Liver (tissue), 8 donors: ENCODE measurements at regions not wholly inside any gene's neighbourhood (a gene's known extent, or its start where the extent isn't known, plus 50 kb on each side); places are given as distances from the start of the nearest gene placed in this dataset.

Source experiments
- DNase-seq: peaks from one replicate; pipeline ENCODE4 v3.0.0-alpha.2; 2017; ENCODE audit warnings: low spot score
- H3K27ac ChIP-seq, 2 donors: one replicate each; pipeline ENCODE4 v1.7.0; 2013; ENCODE audit warnings: inconsistent platforms in 2 of 2, low read length in 2 of 2, control low read depth in 1 of 2, low read depth in 1 of 2, mild to moderate bottlenecking in 1 of 2
- H3K27me3 ChIP-seq, 4 donors: one replicate each; pipeline versions ENCODE4 v1.6.1 to v1.7.0; 2013; ENCODE audit warnings: low read length in 3 of 4, inconsistent platforms in 1 of 4, mild to moderate bottlenecking in 1 of 4, moderate library complexity in 1 of 4; ENCODE audit not compliant: control insufficient read depth in 4 of 4, insufficient read depth in 4 of 4
- H3K36me3 ChIP-seq, 4 donors: one replicate each; pipeline versions ENCODE4 v1.6.1 to v1.7.0; 2013; ENCODE audit warnings: low read length in 3 of 4, mild to moderate bottlenecking in 3 of 4, low read depth in 1 of 4, moderate library complexity in 1 of 4; ENCODE audit not compliant: control insufficient read depth in 4 of 4, insufficient read depth in 3 of 4
- H3K4me1 ChIP-seq, 4 donors: one replicate each; pipeline versions ENCODE4 v1.6.1 to v1.7.0; 2013; ENCODE audit warnings: low read length in 3 of 4, mild to moderate bottlenecking in 3 of 4, moderate library complexity in 1 of 4; ENCODE audit not compliant: control insufficient read depth in 4 of 4, insufficient read depth in 4 of 4
- H3K4me3 ChIP-seq, 3 donors: one replicate each; pipeline versions ENCODE4 v1.6.1 to v1.7.0; 2013; ENCODE audit warnings: low read length in 3 of 3, control low read depth in 1 of 3, low read depth in 1 of 3, mild to moderate bottlenecking in 1 of 3
- H3K9ac ChIP-seq, 2 donors: one replicate each; pipeline ENCODE4 v1.7.0; 2013; ENCODE audit warnings: low read length in 2 of 2, mild to moderate bottlenecking in 2 of 2, moderate library complexity in 2 of 2, control low read depth in 1 of 2, low read depth in 1 of 2
- H3K9me3 ChIP-seq, 4 donors: one replicate each; pipeline versions ENCODE4 v1.6.1 to v1.7.0; 2013; ENCODE audit warnings: low read length in 3 of 4; ENCODE audit not compliant: control insufficient read depth in 4 of 4
- ATF3 ChIP-seq: IDR thresholded peaks from 2 replicates; pipeline ENCODE4 v1.6.1; 2016; ENCODE audit warnings: antibody characterized with exemption
- CTCF ChIP-seq: fragments of 150-350 bp; IDR thresholded peaks from 2 replicates; pipeline ENCODE4 v1.5.1; 2017; ENCODE audit warnings: improper control_type of control experiment, low read depth, low read length; ENCODE audit not compliant: missing input control
- EGR1 ChIP-seq, 2 donors: IDR thresholded peaks; 2 replicates each; pipeline ENCODE4 v1.6.1; 2016 to 2018; ENCODE audit warnings: antibody characterized with exemption in 2 of 2, low read depth in 2 of 2
- FOXA1 ChIP-seq: IDR thresholded peaks from 2 replicates; pipeline ENCODE4 v1.6.1; 2016; ENCODE audit warnings: antibody characterized with exemption
- FOXA2 ChIP-seq: IDR thresholded peaks from 2 replicates; pipeline ENCODE4 v1.6.1; 2016; ENCODE audit warnings: antibody characterized with exemption
- GABPA ChIP-seq, 2 donors: IDR thresholded peaks in 1 of 2; conservative IDR thresholded peaks in 1 of 2; 2 replicates each; pipeline ENCODE4 v1.6.1; 2016; ENCODE audit warnings: antibody characterized with exemption in 2 of 2, mild to moderate bottlenecking in 1 of 2, moderate library complexity in 1 of 2
- HNF4A ChIP-seq, 2 donors: conservative IDR thresholded peaks; 2 replicates each; pipeline ENCODE4 v1.6.1; 2016; ENCODE audit warnings: antibody characterized with exemption in 2 of 2, mild to moderate bottlenecking in 2 of 2
- HNF4G ChIP-seq: IDR thresholded peaks from 2 replicates; pipeline ENCODE4 v1.6.1; 2016; ENCODE audit warnings: antibody characterized with exemption
- JUND ChIP-seq, 2 donors: IDR thresholded peaks; 2 replicates each; pipeline ENCODE4 v1.6.1; 2016; ENCODE audit warnings: antibody characterized with exemption in 2 of 2
- MAX ChIP-seq: IDR thresholded peaks from 2 replicates; pipeline ENCODE4 v1.6.1; 2016; ENCODE audit warnings: antibody characterized with exemption
- NR2F2 ChIP-seq: IDR thresholded peaks from 2 replicates; pipeline ENCODE4 v1.6.1; 2016; ENCODE audit warnings: antibody characterized with exemption
- RAD21 ChIP-seq, 2 donors: IDR thresholded peaks; 2 replicates each; pipeline ENCODE4 v1.6.1; 2016; ENCODE audit warnings: antibody characterized with exemption in 2 of 2, mild to moderate bottlenecking in 2 of 2
- REST ChIP-seq: IDR thresholded peaks from 2 replicates; pipeline ENCODE4 v1.6.1; 2016; ENCODE audit warnings: antibody characterized with exemption, mild to moderate bottlenecking
- RXRA ChIP-seq, 2 donors: IDR thresholded peaks; 2 replicates each; pipeline ENCODE4 v1.6.1; 2017 to 2018; ENCODE audit warnings: antibody characterized with exemption in 2 of 2, mild to moderate bottlenecking in 1 of 2
- SP1 ChIP-seq: IDR thresholded peaks from 2 replicates; pipeline ENCODE4 v1.6.1; 2018; ENCODE audit warnings: antibody characterized with exemption, mild to moderate bottlenecking
- TAF1 ChIP-seq: conservative IDR thresholded peaks from 2 replicates; pipeline ENCODE4 v1.6.1; 2016; ENCODE audit warnings: antibody characterized with exemption, mild to moderate bottlenecking
- YY1 ChIP-seq: IDR thresholded peaks from 2 replicates; pipeline ENCODE4 v1.6.1; 2016; ENCODE audit warnings: antibody characterized with exemption, mild to moderate bottlenecking
- ZBTB33 ChIP-seq: IDR thresholded peaks from 2 replicates; pipeline ENCODE4 v1.6.1; 2016; ENCODE audit warnings: antibody characterized with exemption
- WGBS: extraction: QIAGEN DNeasy Blood & Tissue Kit; methylation state at CpG from one replicate; pipeline ENCODE4 v1.1.7; 2013; 5-methylcytosine and 5-hydroxymethylcytosine counted together
- donor health status: healthy.
- donor health status: healthy.
- donor health status: healthy.
- donor health status: healthy.
- donor health status: healthy.

GRCh38 chr5:158289967-158290366, 431.0 kb upstream of the CLINT1 start:
- no peak overlapping the region for H3K27ac ChIP-seq
- TF ChIP-seq REST (no peak), ZBTB33 (no peak), FOXA2 (no peak), HNF4A (conservative IDR thresholded peaks at IDR 0.05) (no peak), RXRA (IDR thresholded peaks at IDR 0.05) (no peak), YY1 (no peak), EGR1 (IDR thresholded peaks at IDR 0.05; ENCODE audit: low read depth in 2 of 2) (no peak), MAX (no peak), CTCF (no peak), SP1 (no peak), FOXA1 (no peak), GABPA (IDR thresholded peaks at IDR 0.05 in 1 of 2, conservative IDR thresholded peaks at IDR 0.05 in 1 of 2) (no peak), NR2F2 (no peak), ATF3 (no peak), JUND (IDR thresholded peaks at IDR 0.05) (no peak), RAD21 (IDR thresholded peaks at IDR 0.05) (no peak), TAF1 (no peak), HNF4G (no peak)
- no peak overlapping the region for H3K9ac ChIP-seq
- H3K4me1 ChIP-seq: no peaks in the 10 kb centered on the region
- peaks cover 0 to 7% (median 1%) of the 10 kb centered on the region in 4 donors for H3K9me3 ChIP-seq
- 91% methylated on average over 1 of the region's 1 CpG for WGBS
- no peak overlapping the region for H3K4me3 ChIP-seq
- H3K36me3 ChIP-seq: no peaks in the 10 kb centered on the region
- DNase-seq: no peak
- H3K27me3 ChIP-seq: no peaks in the 10 kb centered on the region

GRCh38 chr5:158288272-158288657, 429.3 kb upstream of the CLINT1 start:
- WGBS: 85% methylated on average over 1 of the region's 1 CpG
- Histone ChIP-seq H3K36me3 (no peaks in the 10 kb centered on the region), H3K27me3 (no peaks in the 10 kb centered on the region), H3K9me3 (peaks cover 0 to 5% (median 0%) of the 10 kb centered on the region in 4 donors), H3K4me3 (no peak overlapping the region), H3K4me1 (no peaks in the 10 kb centered on the region), H3K9ac (no peak overlapping the region), H3K27ac (no peak overlapping the region)
- TF ChIP-seq JUND (IDR thresholded peaks at IDR 0.05): no peak
- DNase-seq: no peak
